GM12872 (cell line): ENCODE measurements at regions not wholly inside any gene's neighbourhood (a gene's known extent, or its start where the extent isn't known, plus 50 kb on each side); places are given as distances from the start of the nearest gene placed in this dataset.

ENCODE experiments used
- CTCF ChIP-seq: IDR thresholded peaks from 3 replicates; pipeline ENCODE4 v1.5.1; 2011; ENCODE audit warnings: low read depth, mild to moderate bottlenecking, low read length, moderate library complexity; ENCODE audit not compliant: insufficient read depth

- no peak for TF ChIP-seq CTCF
These were observed 1307.8 kb upstream of the CELF2 start for GRCh38 chr10:9709849-9710248.

GRCh38 chr10:9712393-9712792 lies 1305.3 kb upstream of the CELF2 start:
- no peak for TF ChIP-seq CTCF

- no peak for TF ChIP-seq CTCF
These were observed 1298.4 kb upstream of the CELF2 start for GRCh38 chr10:9719246-9719645.

GRCh38 chr10:9733766-9734165 lies 1283.9 kb upstream of the CELF2 start:
- TF ChIP-seq CTCF, result no peak

GRCh38 chr10:9734218-9734617 lies 1283.5 kb upstream of the CELF2 start:
- no peak for TF ChIP-seq CTCF

GRCh38 chr10:9735731-9736130 lies 1281.9 kb upstream of the CELF2 start:
- no peak for TF ChIP-seq CTCF

- no peak for TF ChIP-seq CTCF
These were observed 1274.0 kb upstream of the CELF2 start for GRCh38 chr10:9743639-9744038.

GRCh38 chr10:9745158-9745557 lies 1272.5 kb upstream of the CELF2 start:
- no peak for TF ChIP-seq CTCF
